Activated T-cell treated with anti-CD3 and anti-CD28 coated beads, Interleukin-2, amount 50 U/mL, for 4 hours (primary cell): ENCODE measurements at regions not wholly inside any gene's neighbourhood (a gene's known extent, or its start where the extent isn't known, plus 50 kb on each side); places are given as distances from the start of the nearest gene placed in this dataset.
"Not testable (repeated sequence)": the region's sequence is repeated elsewhere in the genome, so short reads cannot be mapped to it uniquely, and the experiment has no call there.

Experiments used
- ATAC-seq, 2 donors: fragments of 200-7000 bp; cut with Tn5 transposase; one replicate each; pipeline ENCODE4 v1.10.0; 2021
- DNase-seq: peaks from one replicate; pipeline ENCODE4 v3.0.0-alpha.2; 2020
- H3K27me3 Mint-ChIP-seq: one replicate; pipeline ENCODE4 v1.8.0; 2021; ENCODE audit warnings: low read depth, mixed read lengths
- H3K36me3 Mint-ChIP-seq: one replicate; pipeline ENCODE4 v1.8.0; 2022; ENCODE audit warnings: mixed read lengths; ENCODE audit not compliant: insufficient read depth
- H3K4me1 Mint-ChIP-seq: one replicate; pipeline ENCODE4 v1.8.0; 2021; ENCODE audit warnings: low read depth, mixed read lengths
- H3K4me3 Mint-ChIP-seq: one replicate; pipeline ENCODE4 v1.8.0; 2021; ENCODE audit warnings: mild to moderate bottlenecking, moderate library complexity, mixed read lengths
- H3K9me3 Mint-ChIP-seq: one replicate; pipeline ENCODE4 v1.8.0; 2021; ENCODE audit warnings: mixed read lengths

GRCh38 chr16:88206006-88206405 is 176.8 kb upstream of the ZNF469 start:
- not testable (repeated sequence) for H3K27me3 Mint-ChIP-seq, H3K36me3 Mint-ChIP-seq, H3K4me3 Mint-ChIP-seq, H3K4me1 Mint-ChIP-seq, ATAC-seq, H3K9me3 Mint-ChIP-seq, DNase-seq

- not testable (repeated sequence) for DNase-seq, H3K9me3 Mint-ChIP-seq, ATAC-seq, H3K27me3 Mint-ChIP-seq, H3K4me3 Mint-ChIP-seq, H3K36me3 Mint-ChIP-seq, H3K4me1 Mint-ChIP-seq
Observed at GRCh38 chr16:88206516-88206915, 176.2 kb upstream of the ZNF469 start.

DNA sequence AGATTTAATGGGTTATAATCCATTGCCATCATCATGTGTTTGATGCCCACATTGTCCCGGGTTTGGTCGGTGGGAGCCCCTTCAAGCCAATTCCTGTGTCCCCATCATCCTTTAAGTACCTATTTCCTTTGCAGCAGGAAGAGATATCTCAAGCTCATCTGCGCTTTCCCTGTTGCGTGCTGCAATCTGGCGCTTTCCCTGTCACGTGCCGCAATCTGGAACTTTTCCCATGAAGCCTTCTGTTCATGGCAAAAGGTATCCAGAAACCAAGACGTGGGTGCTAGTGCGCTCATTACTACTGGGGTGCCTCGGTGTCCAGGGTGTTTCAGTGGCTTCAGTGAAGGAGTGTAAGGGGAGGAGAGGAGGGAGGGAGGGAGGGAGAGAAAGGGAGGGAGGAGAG is 174.6 kb upstream of the ZNF469 start:
- H3K36me3 Mint-ChIP-seq, result no peaks in the 10 kb centered on the region
- no peak overlapping the region for H3K4me3 Mint-ChIP-seq
- peaks cover 2% of the 10 kb centered on the region for H3K27me3 Mint-ChIP-seq
- no peak for ATAC-seq
- no peaks in the 10 kb centered on the region for H3K9me3 Mint-ChIP-seq
- no peak for DNase-seq
- H3K4me1 Mint-ChIP-seq, result no peaks in the 10 kb centered on the region

DNA sequence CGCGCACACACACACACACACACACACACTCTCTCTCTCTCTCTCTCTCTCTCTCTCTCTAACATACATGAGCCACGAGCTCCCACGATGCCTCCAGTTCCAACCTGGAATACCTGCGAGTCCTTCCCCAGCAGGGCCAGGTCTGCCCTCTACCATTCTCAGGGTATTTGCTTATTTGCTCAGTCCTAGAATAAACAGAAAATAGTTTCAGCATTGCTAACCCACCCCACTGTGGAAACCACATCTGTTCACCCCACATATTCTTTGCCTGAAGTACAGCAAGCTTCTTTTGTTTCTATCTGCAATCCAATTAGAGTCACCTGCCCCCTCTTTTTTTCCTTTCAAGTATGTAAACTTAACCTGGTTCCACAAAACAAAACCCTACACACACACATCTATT is 174.0 kb upstream of the ZNF469 start:
- H3K36me3 Mint-ChIP-seq, H3K4me1 Mint-ChIP-seq, H3K9me3 Mint-ChIP-seq, DNase-seq, ATAC-seq, H3K4me3 Mint-ChIP-seq, H3K27me3 Mint-ChIP-seq: not testable (repeated sequence)

DNA sequence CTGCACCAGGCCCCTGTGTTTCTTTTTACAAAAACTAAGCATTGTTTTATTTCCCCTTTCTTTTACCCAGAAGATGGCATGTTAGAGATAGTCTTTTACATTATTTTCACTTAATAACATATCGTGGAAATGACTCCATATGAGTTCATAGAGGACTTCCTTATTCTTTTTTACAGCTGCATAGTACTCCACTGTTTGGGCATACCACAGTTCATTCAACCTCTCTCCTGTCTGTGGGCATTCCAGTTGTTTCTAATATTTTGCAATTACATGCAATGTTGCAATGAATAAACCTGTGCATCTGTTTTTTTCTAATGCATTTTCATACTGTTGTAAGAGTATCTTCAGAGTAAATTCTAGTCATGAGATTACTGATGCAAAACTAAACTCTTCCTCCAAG is 173.2 kb upstream of the ZNF469 start:
- not testable (repeated sequence) for DNase-seq, H3K27me3 Mint-ChIP-seq, H3K9me3 Mint-ChIP-seq, H3K4me1 Mint-ChIP-seq, ATAC-seq, H3K4me3 Mint-ChIP-seq, H3K36me3 Mint-ChIP-seq

DNA sequence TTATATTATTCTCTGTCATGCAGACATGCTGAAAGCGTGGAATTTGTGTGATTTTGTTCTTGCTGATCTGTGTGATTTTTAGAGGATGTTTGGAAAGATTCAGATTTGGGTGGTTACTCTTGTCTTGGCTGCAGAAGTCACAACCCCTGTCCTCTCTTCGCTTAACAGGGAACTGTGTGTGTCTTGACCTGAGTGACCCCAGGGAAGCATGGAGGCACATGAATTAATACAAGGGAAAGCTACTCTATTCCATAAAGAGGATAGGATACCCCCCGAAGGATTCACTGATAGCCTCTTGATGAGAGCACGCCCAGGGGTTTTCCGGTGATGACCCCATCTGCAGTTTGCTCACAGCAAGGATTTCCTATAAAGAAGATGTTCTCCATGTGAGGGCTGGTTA is 168.8 kb upstream of the ZNF469 start:
- not testable (repeated sequence) for H3K4me1 Mint-ChIP-seq, ATAC-seq, H3K27me3 Mint-ChIP-seq, H3K36me3 Mint-ChIP-seq, DNase-seq, H3K4me3 Mint-ChIP-seq, H3K9me3 Mint-ChIP-seq

GRCh38 chr16:88221001-88221761 is 161.6 kb upstream of the ZNF469 start:
- ATAC-seq, H3K4me1 Mint-ChIP-seq, DNase-seq, H3K9me3 Mint-ChIP-seq, H3K4me3 Mint-ChIP-seq, H3K36me3 Mint-ChIP-seq: not testable (repeated sequence)
- peaks cover 16% of the 10 kb centered on the region for H3K27me3 Mint-ChIP-seq

- H3K4me1 Mint-ChIP-seq, H3K36me3 Mint-ChIP-seq, H3K9me3 Mint-ChIP-seq, H3K4me3 Mint-ChIP-seq, DNase-seq, ATAC-seq: not testable (repeated sequence)
- peaks cover 16% of the 10 kb centered on the region for H3K27me3 Mint-ChIP-seq
Observed at GRCh38 chr16:88223696-88224095, 159.1 kb upstream of the ZNF469 start.

DNA sequence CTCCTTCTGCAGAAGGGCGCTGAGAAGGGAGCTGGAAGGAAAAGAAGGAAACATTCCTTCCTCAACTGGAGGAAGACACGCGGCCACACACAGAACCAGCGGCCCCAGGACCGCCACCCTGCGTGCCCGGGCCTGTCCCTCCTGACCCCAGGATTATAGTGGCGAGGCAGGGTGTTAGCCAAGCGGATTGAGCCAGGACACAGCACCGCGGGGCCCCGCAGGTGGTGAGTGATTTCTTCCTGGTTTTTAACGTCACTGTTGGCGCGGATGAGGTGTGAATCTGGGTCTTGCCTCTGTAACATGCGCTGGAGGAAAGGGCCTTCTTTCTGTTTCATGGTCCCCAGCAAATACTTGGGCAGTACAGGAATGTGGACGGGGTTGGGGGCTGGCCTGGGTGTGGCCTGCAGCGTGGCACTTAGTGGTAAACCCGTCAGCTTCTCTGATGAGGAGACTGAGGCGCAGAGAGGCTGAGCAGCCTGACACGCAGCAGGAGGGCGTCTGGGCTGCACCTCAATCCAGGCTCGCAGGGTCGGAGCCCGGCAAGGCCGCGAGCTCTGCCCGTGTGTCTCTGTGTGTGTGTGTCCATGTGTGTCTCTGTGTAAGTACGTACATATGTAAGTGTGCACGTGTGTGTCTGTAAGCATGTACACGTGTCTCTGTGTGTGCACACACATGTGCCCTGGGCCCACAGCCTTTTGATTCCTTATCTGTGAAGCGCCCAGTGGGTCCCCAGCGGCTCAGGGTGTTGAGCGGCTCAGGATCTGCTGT is 158.4 kb upstream of the ZNF469 start:
- H3K4me3 Mint-ChIP-seq, ATAC-seq: not testable (repeated sequence)
- peaks cover 16% of the 10 kb centered on the region for H3K27me3 Mint-ChIP-seq

GRCh38 chr16:88225640-88226230 is 157.0 kb upstream of the ZNF469 start:
- ATAC-seq, H3K36me3 Mint-ChIP-seq, DNase-seq, H3K4me1 Mint-ChIP-seq, H3K9me3 Mint-ChIP-seq, H3K4me3 Mint-ChIP-seq: not testable (repeated sequence)
- H3K27me3 Mint-ChIP-seq, result peaks cover 13% of the 10 kb centered on the region

More for the DNA sequence above, 158.4 kb upstream of the ZNF469 start:
- H3K36me3 Mint-ChIP-seq, H3K9me3 Mint-ChIP-seq, DNase-seq, H3K4me1 Mint-ChIP-seq: not testable (repeated sequence)

DNA sequence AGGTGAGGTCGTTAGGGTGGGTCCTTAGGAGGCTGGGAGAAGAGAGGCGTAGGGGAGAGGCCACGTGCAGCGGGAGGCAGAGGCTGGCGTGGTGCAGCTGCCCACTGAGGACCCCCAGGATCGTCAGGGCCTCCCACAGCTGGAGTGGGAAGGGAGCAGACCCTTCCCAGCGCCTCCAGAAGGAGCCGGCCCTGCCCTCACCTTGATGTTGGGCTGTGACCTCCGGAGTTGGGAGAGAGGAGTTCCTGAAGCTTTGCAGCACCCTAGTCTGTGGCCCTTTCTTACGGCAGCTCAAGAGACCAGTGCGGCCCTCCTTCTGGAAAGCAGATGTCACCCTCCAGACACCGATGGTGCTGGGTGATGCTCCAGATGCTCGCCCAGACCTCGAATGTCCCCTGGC is 156.5 kb upstream of the ZNF469 start:
- not testable (repeated sequence) for H3K9me3 Mint-ChIP-seq, DNase-seq, H3K4me3 Mint-ChIP-seq, H3K4me1 Mint-ChIP-seq, H3K36me3 Mint-ChIP-seq, ATAC-seq
- H3K27me3 Mint-ChIP-seq, result peaks cover 13% of the 10 kb centered on the region

GRCh38 chr16:88227026-88227721 is 155.6 kb upstream of the ZNF469 start:
- H3K4me1 Mint-ChIP-seq, H3K9me3 Mint-ChIP-seq, H3K27me3 Mint-ChIP-seq, H3K4me3 Mint-ChIP-seq, H3K36me3 Mint-ChIP-seq, ATAC-seq, DNase-seq: not testable (repeated sequence)

GRCh38 chr16:88227722-88228482 is 154.9 kb upstream of the ZNF469 start:
- DNase-seq, H3K36me3 Mint-ChIP-seq, H3K9me3 Mint-ChIP-seq, H3K4me1 Mint-ChIP-seq, H3K27me3 Mint-ChIP-seq, ATAC-seq, H3K4me3 Mint-ChIP-seq: not testable (repeated sequence)

DNA sequence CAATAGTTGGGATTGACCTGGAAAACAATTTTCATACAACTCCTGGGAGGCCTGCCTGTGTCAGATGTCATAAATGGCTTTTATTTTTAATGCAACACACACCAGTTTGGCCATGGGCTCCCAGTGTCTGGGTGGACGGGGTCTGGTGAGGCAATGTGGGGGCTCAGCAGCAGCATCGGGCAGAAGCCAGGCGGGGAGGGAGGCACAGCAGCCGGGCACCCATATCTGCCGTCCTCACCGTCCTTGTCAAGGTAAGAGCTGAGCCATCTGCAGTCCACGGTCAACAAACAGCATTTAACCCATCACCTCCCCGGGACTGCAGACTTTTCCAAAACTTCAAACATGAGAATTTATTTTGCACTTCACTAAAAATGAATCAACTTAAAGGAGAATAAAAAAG is 154.0 kb upstream of the ZNF469 start:
- not testable (repeated sequence) for H3K4me3 Mint-ChIP-seq, H3K4me1 Mint-ChIP-seq, ATAC-seq, H3K36me3 Mint-ChIP-seq, H3K27me3 Mint-ChIP-seq, DNase-seq, H3K9me3 Mint-ChIP-seq
